GM23248 (cell line): ENCODE measurements at regions not wholly inside any gene's neighbourhood (a gene's known extent, or its start where the extent isn't known, plus 50 kb on each side); places are given as distances from the start of the nearest gene placed in this dataset.

Experiments
- DNase-seq: peaks from one replicate; pipeline ENCODE4 v3.0.0-alpha.2; 2015
- H2AFZ ChIP-seq: fragments of 200-600 bp; sonication (generic); 2 replicates; pipeline ENCODE4 v1.6.1; 2016; ENCODE audit warnings: antibody characterized with exemption
- H3F3A ChIP-seq: fragments of 200-600 bp; sonication (generic); 2 replicates; pipeline ENCODE4 v1.6.1; 2016; ENCODE audit warnings: mild to moderate bottlenecking, antibody characterized with exemption, mixed run types; ENCODE audit not compliant: insufficient read depth
- H3K27ac ChIP-seq: fragments of 200-600 bp; sonication (generic); 2 replicates; pipeline ENCODE4 v1.5.1; 2016; ENCODE audit warnings: mild to moderate bottlenecking
- H3K27me3 ChIP-seq: fragments of 200-600 bp; sonication (generic); replicated peaks from 2 replicates; pipeline ENCODE4 v1.6.1; 2016; ENCODE audit warnings: mild to moderate bottlenecking; ENCODE audit not compliant: insufficient read depth
- H3K36me3 ChIP-seq: fragments of 200-600 bp; sonication (generic); 2 replicates; pipeline ENCODE4 v1.6.1; 2016; ENCODE audit warnings: low read depth, mild to moderate bottlenecking
- H3K4me1 ChIP-seq: fragments of 200-600 bp; sonication (generic); 2 replicates; pipeline ENCODE4 v1.6.1; 2016; ENCODE audit warnings: mild to moderate bottlenecking; ENCODE audit not compliant: insufficient read depth
- H3K4me2 ChIP-seq: fragments of 200-600 bp; sonication (generic); one replicate; pipeline ENCODE4 v1.6.1; 2016; ENCODE audit warnings: mild to moderate bottlenecking; ENCODE audit not compliant: unreplicated experiment
- H3K4me3 ChIP-seq: fragments of 200-600 bp; sonication (generic); 2 replicates; pipeline ENCODE4 v1.5.1; 2016; ENCODE audit warnings: mild to moderate bottlenecking
- H3K79me2 ChIP-seq: fragments of 200-600 bp; sonication (generic); 2 replicates; pipeline ENCODE4 v1.6.1; 2016; ENCODE audit warnings: mild to moderate bottlenecking; ENCODE audit not compliant: insufficient read depth
- H3K9ac ChIP-seq: fragments of 200-600 bp; sonication (generic); 2 replicates; pipeline ENCODE4 v1.6.1; 2016; ENCODE audit warnings: mild to moderate bottlenecking
- H3K9me2 ChIP-seq: fragments of 200-600 bp; sonication (generic); 2 replicates; pipeline ENCODE4 v1.6.1; 2016; ENCODE audit warnings: mixed run types, mild to moderate bottlenecking, moderate library complexity; ENCODE audit not compliant: insufficient read depth
- H3K9me3 ChIP-seq: fragments of 200-600 bp; sonication (generic); one replicate; pipeline ENCODE4 v1.6.1; 2017; ENCODE audit warnings: low read depth
- H4K20me1 ChIP-seq: fragments of 200-600 bp; sonication (generic); 2 replicates; pipeline ENCODE4 v1.6.0; 2016; ENCODE audit not compliant: insufficient read depth
- EZH2 ChIP-seq: fragments of 200-600 bp; sonication (generic); IDR thresholded peaks from 2 replicates; pipeline ENCODE4 v1.6.1; 2018; ENCODE audit warnings: antibody characterized with exemption, mild to moderate bottlenecking; ENCODE audit not compliant: insufficient read depth, poor library complexity, severe bottlenecking
- EZH2phosphoT487 ChIP-seq: fragments of 200-600 bp; sonication (generic); IDR thresholded peaks from 2 replicates; pipeline ENCODE4 v1.6.1; 2018; ENCODE audit warnings: antibody characterized with exemption, moderate library complexity, mild to moderate bottlenecking, low read depth; ENCODE audit not compliant: insufficient read depth
- WGBS, 2 experiments: methylation state at CpG; one replicate each; pipeline ENCODE4 v1.1.6; 2015 to 2017; ENCODE audit warnings: low lambda C conversion rate in 2 of 2, low coverage in 1 of 2; ENCODE audit errors: missing lambda C conversion rate in 2 of 2; 5-methylcytosine and 5-hydroxymethylcytosine counted together
- in situ Hi-C: fragments of 300-500 bp; cut with MboI; formaldehyde crosslinking; loops from 2 replicates; pipeline ENCODE4 v1.15.0; 2020

DNA sequence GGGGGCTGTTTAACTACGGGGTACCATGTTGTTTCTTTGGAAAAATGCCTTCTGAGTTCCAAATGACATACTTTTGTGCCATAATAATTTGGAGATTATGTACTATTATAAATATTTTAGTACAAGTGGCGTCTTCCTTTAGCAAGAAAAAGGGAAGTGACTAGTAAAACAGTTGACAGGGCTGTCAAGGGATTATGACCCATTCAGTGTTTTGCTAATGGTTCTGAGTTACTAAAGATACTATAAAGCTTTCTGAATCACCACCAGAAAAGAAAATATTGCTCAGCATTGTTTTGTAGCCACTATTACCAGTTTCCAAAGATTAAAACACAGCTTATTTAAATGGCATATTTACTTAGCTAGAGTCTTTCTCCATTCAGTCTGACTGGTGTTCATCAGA, 334.9 kb downstream of the SNAPC1 start:
- no peak overlapping the region for H3K4me2 ChIP-seq
- H3K27ac ChIP-seq, result no peak overlapping the region
- H3K4me1 ChIP-seq, result no peaks in the 10 kb centered on the region
- H3K9me3 ChIP-seq, result no peaks in the 10 kb centered on the region
- no peak overlapping the region for H2AFZ ChIP-seq
- DNase-seq, result peak; percentile 10
- H4K20me1 ChIP-seq, result no peaks in the 10 kb centered on the region
- no peak overlapping the region for H3K9ac ChIP-seq
- in situ Hi-C loops, result no loop called here
- H3F3A ChIP-seq, result no peaks in the 10 kb centered on the region
- no peaks in the 10 kb centered on the region for H3K36me3 ChIP-seq
- TF ChIP-seq EZH2phosphoT487, result no peak
- TF ChIP-seq EZH2, result no peak
- 18 to 34% methylated on average over 2 of the region's 2 CpGs for WGBS, 2 experiments
- H3K9me2 ChIP-seq, result no peaks in the 10 kb centered on the region
- no peaks in the 10 kb centered on the region for H3K79me2 ChIP-seq
- H3K4me3 ChIP-seq, result no peak overlapping the region
- H3K27me3 ChIP-seq, result no peaks in the 10 kb centered on the region

DNA sequence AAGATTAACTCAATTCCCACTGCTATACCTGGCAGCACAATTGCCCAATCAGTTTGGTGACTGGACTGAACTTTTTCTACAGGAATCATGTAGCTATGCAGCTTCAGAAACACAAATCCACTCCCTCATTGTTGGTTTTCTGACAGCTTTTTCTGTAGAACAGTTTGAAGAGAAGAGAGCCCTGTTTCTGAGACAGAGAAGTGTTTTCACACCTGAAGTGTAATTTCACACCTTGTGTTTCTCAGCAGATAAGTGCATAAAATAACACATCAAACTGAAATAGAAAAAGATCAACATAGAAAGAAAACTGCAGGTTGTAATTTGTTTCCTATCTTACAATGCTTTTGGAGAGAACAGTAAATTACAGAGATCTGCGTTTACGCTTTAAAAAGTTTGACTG, 335.6 kb downstream of the SNAPC1 start:
- Histone ChIP-seq H3K79me2 (no peaks in the 10 kb centered on the region), H2AFZ (no peak overlapping the region), H3K9ac (no peak overlapping the region), H3K9me2 (no peaks in the 10 kb centered on the region), H3F3A (no peaks in the 10 kb centered on the region), H3K27me3 (no peaks in the 10 kb centered on the region), H3K9me3 (no peaks in the 10 kb centered on the region), H4K20me1 (no peaks in the 10 kb centered on the region), H3K27ac (no peak overlapping the region), H3K4me3 (no peak overlapping the region), H3K4me1 (no peaks in the 10 kb centered on the region), H3K36me3 (no peaks in the 10 kb centered on the region), H3K4me2 (no peak overlapping the region)
- no peak for TF ChIP-seq EZH2
- TF ChIP-seq EZH2phosphoT487, result no peak
- in situ Hi-C loops, result no loop called here
- WGBS, 2 experiments, result 93 to 100% methylated on average over 2 of the region's 2 CpGs
- DNase-seq, result no peak

DNA sequence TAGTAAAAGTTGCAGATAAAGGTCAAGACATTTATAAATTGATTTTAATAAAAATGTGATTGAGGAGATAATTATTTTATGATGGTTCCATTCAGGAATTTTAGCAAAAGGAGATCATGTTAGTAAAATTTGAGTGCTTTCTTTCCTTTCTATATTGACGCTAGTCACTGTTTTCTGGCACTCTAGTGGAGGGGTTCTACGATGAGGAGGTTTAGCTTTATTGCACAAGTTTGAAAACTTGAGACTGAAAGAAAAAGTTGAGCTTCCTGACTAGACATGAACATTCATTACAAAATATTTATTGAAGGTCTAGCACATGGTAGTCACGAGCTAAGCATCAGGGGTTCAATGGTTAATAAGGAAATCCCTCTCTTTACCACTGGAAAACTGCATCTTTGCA, 336.1 kb downstream of the SNAPC1 start:
- H2AFZ ChIP-seq, result no peak overlapping the region
- no peaks in the 10 kb centered on the region for H3F3A ChIP-seq
- H3K9ac ChIP-seq, result no peak overlapping the region
- DNase-seq, result no peak
- H4K20me1 ChIP-seq, result no peaks in the 10 kb centered on the region
- no peaks in the 10 kb centered on the region for H3K9me3 ChIP-seq
- H3K79me2 ChIP-seq, result no peaks in the 10 kb centered on the region
- in situ Hi-C loops, result no loop called here
- H3K27me3 ChIP-seq, result no peaks in the 10 kb centered on the region
- H3K4me2 ChIP-seq, result no peak overlapping the region
- H3K27ac ChIP-seq, result no peak overlapping the region
- H3K9me2 ChIP-seq, result no peaks in the 10 kb centered on the region
- 41 to 46% methylated on average over 3 of the region's 3 CpGs for WGBS, 2 experiments
- H3K4me3 ChIP-seq, result no peak overlapping the region
- TF ChIP-seq EZH2phosphoT487, result no peak
- no peak for TF ChIP-seq EZH2
- no peaks in the 10 kb centered on the region for H3K36me3 ChIP-seq
- no peaks in the 10 kb centered on the region for H3K4me1 ChIP-seq

DNA sequence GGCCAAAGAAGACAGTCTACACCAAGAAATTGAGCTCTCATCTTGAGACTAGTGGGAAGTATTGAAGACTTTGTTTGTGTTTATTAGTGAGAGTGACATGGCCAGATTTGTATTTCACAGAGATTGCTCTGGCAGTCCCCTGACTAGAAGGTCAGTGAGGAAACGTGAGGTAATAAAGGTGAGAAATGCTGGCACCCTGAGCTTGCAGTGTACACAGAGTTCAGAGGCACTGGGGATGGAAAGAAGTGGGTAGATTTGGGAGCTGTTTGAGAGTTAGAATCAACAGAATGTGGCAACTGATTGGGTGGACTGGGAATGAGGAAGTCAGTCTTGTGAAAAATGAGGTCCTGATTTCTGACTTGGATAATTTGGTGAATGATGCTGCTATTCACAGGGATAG, 336.9 kb downstream of the SNAPC1 start:
- Histone ChIP-seq H3K79me2 (no peaks in the 10 kb centered on the region), H3K9me3 (no peaks in the 10 kb centered on the region), H3K9ac (no peak overlapping the region), H3K27ac (no peak overlapping the region), H3K4me1 (no peaks in the 10 kb centered on the region), H2AFZ (no peak overlapping the region), H3K4me2 (no peak overlapping the region), H3K27me3 (no peaks in the 10 kb centered on the region), H3K4me3 (no peak overlapping the region), H3F3A (no peaks in the 10 kb centered on the region), H3K9me2 (no peaks in the 10 kb centered on the region), H4K20me1 (no peaks in the 10 kb centered on the region), H3K36me3 (no peaks in the 10 kb centered on the region)
- 6 to 8% methylated on average over 1 of the region's 1 CpG for WGBS, 2 experiments
- no peak for DNase-seq
- TF ChIP-seq EZH2phosphoT487, result no peak
- no peak for TF ChIP-seq EZH2
- in situ Hi-C loops, result no loop called here

DNA sequence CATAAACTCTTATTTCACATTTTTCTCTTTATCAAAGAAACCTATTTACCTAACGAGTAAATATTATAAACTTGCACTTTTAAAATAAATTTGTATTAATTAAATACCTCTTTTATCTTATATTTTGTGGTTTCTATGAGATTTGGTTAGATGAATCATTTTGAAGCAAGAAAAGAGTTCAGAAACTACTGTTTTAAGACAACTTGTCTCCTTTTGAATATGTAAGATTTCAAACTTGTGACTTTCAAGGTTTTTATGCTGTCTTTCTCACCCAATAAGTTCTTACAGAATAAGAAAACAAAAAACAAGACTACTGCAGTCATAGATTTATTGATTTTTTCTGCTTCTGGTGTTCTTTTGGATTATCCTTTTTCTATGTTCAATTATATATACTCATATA, 339.0 kb downstream of the SNAPC1 start:
- DNase-seq, result no peak
- no peak for TF ChIP-seq EZH2
- TF ChIP-seq EZH2phosphoT487, result no peak
- Histone ChIP-seq H3K9ac (no peak overlapping the region), H3K9me3 (no peaks in the 10 kb centered on the region), H3K4me2 (no peak overlapping the region), H3K36me3 (no peaks in the 10 kb centered on the region), H3K79me2 (no peaks in the 10 kb centered on the region), H3K4me3 (no peak overlapping the region), H3F3A (no peaks in the 10 kb centered on the region), H3K9me2 (no peaks in the 10 kb centered on the region), H4K20me1 (no peaks in the 10 kb centered on the region), H3K4me1 (no peaks in the 10 kb centered on the region), H2AFZ (no peak overlapping the region), H3K27ac (no peak overlapping the region), H3K27me3 (no peaks in the 10 kb centered on the region)
- in situ Hi-C loops, result no loop called here
- WGBS, 2 experiments, result 15 to 35% methylated on average over 1 of the region's 1 CpG
